Endothelial cell of umbilical vein (primary cell): ENCODE measurements at regions not wholly inside any gene's neighbourhood (a gene's known extent, or its start where the extent isn't known, plus 50 kb on each side); places are given as distances from the start of the nearest gene placed in this dataset.

Experiments used
- EZH2 ChIP-seq: IDR thresholded peaks from 2 replicates; pipeline ENCODE4 v1.6.1; 2012; ENCODE audit warnings: borderline replicate concordance, low read depth, mild to moderate bottlenecking, moderate library complexity, low read length, inconsistent platforms; ENCODE audit not compliant: severe bottlenecking
- POLR2AphosphoS5 ChIP-seq: IDR thresholded peaks from 2 replicates; pipeline ENCODE4 v1.6.1; 2012; ENCODE audit warnings: low read depth, mild to moderate bottlenecking, control low read depth, low read length, moderate library complexity; ENCODE audit not compliant: insufficient read depth
- TF ChIP-seq, protein P1 (sequence below), 2 donors: IDR thresholded peaks; 1 replicate in 1 of 2; 2 replicates in 1 of 2; pipeline ENCODE4 v1.5.1; 2011; ENCODE audit warnings: low read length in 2 of 2, mild to moderate bottlenecking in 2 of 2, moderate library complexity in 2 of 2, control low read depth in 1 of 2, inconsistent platforms in 1 of 2, low read depth in 1 of 2; ENCODE audit not compliant: insufficient read depth in 1 of 2; ENCODE audit errors: extremely low read depth in 1 of 2

DNA sequence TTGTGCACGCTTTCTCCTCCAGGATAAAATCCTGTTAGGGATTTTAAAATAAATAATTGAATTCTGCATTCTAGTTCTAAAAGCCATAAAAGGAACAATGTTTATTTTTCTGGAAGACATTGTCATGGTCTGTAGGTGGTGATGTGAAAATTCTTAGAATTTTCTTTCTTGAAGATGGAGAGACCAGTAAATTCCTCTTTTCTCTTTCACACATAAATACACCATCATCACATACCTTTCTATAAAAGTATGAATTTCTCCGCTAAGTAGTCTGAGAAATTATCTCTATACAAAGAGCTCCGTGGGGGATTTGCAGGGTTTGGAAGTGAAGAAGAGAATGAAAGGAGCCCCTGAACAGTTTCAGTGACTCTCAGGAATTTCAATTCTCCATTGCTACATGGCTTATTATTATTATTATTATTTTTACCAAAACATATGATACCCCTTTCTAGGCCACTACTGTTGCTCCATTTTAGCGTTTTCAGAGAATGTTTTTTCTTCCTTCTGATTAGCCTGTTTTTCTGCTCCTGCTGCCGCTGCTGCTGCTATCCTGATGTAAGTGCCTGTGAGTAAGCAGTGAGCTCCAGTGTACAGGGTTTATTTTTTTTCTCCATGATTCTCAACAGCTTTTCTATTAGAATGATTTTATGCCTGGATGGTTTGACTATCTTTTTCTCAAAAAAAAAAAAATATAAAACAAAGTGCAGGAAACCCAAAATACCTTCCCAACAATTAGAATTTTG, 145.8 kb downstream of the SAMD5 start:
- TF ChIP-seq, protein P1, sequence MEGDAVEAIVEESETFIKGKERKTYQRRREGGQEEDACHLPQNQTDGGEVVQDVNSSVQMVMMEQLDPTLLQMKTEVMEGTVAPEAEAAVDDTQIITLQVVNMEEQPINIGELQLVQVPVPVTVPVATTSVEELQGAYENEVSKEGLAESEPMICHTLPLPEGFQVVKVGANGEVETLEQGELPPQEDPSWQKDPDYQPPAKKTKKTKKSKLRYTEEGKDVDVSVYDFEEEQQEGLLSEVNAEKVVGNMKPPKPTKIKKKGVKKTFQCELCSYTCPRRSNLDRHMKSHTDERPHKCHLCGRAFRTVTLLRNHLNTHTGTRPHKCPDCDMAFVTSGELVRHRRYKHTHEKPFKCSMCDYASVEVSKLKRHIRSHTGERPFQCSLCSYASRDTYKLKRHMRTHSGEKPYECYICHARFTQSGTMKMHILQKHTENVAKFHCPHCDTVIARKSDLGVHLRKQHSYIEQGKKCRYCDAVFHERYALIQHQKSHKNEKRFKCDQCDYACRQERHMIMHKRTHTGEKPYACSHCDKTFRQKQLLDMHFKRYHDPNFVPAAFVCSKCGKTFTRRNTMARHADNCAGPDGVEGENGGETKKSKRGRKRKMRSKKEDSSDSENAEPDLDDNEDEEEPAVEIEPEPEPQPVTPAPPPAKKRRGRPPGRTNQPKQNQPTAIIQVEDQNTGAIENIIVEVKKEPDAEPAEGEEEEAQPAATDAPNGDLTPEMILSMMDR (IDR thresholded peaks at IDR 0.05; ENCODE audit: extremely low read depth in 1 of 2, insufficient read depth in 1 of 2, low read depth in 1 of 2, low read length in 2 of 2), result no peak
- TF ChIP-seq POLR2AphosphoS5 (no peak), EZH2 (no peak)
